ENCODE measurements at regions not wholly inside any gene's neighbourhood (a gene's known extent, or its start where the extent isn't known, plus 50 kb on each side); places are given as distances from the start of the nearest gene placed in this dataset.

DNA sequence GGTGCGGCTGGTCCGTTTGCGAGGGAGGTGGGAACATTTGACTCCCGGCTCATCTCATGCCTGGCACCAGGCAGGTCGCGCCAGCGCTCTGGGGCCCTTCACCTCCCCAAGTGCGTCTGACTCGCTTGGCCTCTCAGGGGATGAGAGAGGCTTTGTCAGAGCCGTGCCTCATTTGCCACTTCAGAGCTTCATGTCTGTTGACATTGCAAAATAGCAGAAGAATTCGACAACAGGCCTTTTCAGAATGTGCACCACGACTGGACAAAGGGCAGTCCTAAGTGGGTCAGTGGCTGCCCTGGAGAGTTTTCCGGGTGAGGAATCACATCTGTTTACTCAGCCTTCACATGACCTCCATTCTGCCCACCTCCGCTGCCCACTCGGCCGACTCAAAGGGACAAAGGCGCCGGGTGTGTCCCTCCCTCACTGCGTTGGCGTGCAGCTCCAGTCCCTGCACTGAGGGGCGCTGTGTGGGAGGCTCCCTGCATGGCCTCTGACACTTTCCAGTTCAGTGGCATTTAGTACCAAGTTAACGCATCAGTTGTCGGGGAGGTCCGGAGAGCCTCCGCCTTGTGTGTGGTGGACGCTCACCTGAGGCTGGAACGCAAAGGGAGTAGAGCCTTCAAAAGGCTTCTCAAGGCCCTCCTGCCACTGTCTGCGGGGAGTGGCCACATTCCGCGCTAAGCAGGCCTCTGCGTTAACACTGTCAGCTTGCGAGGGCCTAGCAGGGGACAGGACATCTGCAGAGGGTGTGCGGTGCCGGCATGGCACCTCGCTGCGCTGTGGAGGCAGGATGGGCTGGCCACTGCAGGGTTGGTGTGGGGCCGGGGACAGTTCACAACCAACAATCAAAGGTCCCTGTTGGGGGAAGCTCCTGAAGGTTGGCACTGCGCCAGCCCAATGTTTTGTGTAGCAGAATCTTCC is 171.5 kb downstream of the NXNL2 start:
- no peak overlapping the region for H2AFZ ChIP-seq (ENCODE audit: low read length)
- no peaks in the 10 kb centered on the region for H3K79me2 ChIP-seq (ENCODE audit: low read length)
- H3K9ac ChIP-seq (ENCODE audit: low read length): no peak overlapping the region
- no peaks in the 10 kb centered on the region for H3K9me2 ChIP-seq (replicated peaks; ENCODE audit: insufficient read depth, low read length)
- no peak overlapping the region for H3K4me2 ChIP-seq (ENCODE audit: low read depth, low read length)
- H3K4me1 ChIP-seq (ENCODE audit: low read length): no peaks in the 10 kb centered on the region
- no peak for TF ChIP-seq EZH2phosphoT487 (IDR thresholded peaks at IDR 0.05; ENCODE audit: low read length)
- TF ChIP-seq, protein P1, sequence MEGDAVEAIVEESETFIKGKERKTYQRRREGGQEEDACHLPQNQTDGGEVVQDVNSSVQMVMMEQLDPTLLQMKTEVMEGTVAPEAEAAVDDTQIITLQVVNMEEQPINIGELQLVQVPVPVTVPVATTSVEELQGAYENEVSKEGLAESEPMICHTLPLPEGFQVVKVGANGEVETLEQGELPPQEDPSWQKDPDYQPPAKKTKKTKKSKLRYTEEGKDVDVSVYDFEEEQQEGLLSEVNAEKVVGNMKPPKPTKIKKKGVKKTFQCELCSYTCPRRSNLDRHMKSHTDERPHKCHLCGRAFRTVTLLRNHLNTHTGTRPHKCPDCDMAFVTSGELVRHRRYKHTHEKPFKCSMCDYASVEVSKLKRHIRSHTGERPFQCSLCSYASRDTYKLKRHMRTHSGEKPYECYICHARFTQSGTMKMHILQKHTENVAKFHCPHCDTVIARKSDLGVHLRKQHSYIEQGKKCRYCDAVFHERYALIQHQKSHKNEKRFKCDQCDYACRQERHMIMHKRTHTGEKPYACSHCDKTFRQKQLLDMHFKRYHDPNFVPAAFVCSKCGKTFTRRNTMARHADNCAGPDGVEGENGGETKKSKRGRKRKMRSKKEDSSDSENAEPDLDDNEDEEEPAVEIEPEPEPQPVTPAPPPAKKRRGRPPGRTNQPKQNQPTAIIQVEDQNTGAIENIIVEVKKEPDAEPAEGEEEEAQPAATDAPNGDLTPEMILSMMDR (IDR thresholded peaks at IDR 0.05; ENCODE audit: low read length): no peak
- TF ChIP-seq EZH2 (optimal IDR thresholded peaks at IDR 0.05; ENCODE audit: low read depth, low read length): no peak
- no peaks in the 10 kb centered on the region for H3K9me3 ChIP-seq (replicated peaks; ENCODE audit: insufficient read depth, low read length)
- H3K27ac ChIP-seq (ENCODE audit: low read length): no peak overlapping the region
- H3K27me3 ChIP-seq (replicated peaks; ENCODE audit: insufficient read depth, low read length): no peaks in the 10 kb centered on the region
- DNase-seq: no peak
- H4K20me1 ChIP-seq (ENCODE audit: insufficient read depth, low read length): no peaks in the 10 kb centered on the region
- H3K36me3 ChIP-seq (replicated peaks; ENCODE audit: insufficient read depth, low read length): no peaks in the 10 kb centered on the region
- H3K4me3 ChIP-seq (ENCODE audit: low read length): no peak overlapping the region
- no peaks in the 10 kb centered on the region for H3F3A ChIP-seq (ENCODE audit: insufficient read depth, low read length)

DNA sequence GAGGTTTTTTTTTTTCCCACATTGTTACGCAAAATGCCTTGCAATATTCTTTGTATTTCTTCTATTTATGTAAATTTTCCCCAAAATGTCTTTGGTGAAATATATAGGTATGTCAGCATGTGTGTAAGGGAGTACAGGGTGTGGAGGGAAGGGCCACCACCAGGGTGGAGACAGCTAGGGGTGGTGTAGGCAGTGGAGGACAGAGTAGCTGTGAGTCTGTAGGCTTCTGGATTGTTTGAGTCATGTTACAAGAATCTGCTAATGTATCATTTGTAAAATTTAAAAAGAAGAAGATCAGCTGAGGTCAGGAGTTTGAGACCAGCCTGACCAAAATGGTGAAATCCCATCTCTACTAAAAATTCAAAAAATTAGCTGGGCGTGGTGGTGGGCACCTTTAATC is 175.5 kb downstream of the NXNL2 start:
- Histone ChIP-seq H2AFZ (ENCODE audit: low read length) (no peak overlapping the region), H3K4me3 (ENCODE audit: low read length) (no peak overlapping the region), H3K27ac (ENCODE audit: low read length) (no peak overlapping the region), H3K4me1 (ENCODE audit: low read length) (no peaks in the 10 kb centered on the region), H3K4me2 (ENCODE audit: low read depth, low read length) (no peak overlapping the region), H4K20me1 (ENCODE audit: insufficient read depth, low read length) (no peaks in the 10 kb centered on the region), H3K79me2 (ENCODE audit: low read length) (no peaks in the 10 kb centered on the region), H3K9me2 (replicated peaks; ENCODE audit: insufficient read depth, low read length) (no peaks in the 10 kb centered on the region), H3K9me3 (replicated peaks; ENCODE audit: insufficient read depth, low read length) (no peaks in the 10 kb centered on the region), H3F3A (ENCODE audit: insufficient read depth, low read length) (no peaks in the 10 kb centered on the region), H3K36me3 (replicated peaks; ENCODE audit: insufficient read depth, low read length) (no peaks in the 10 kb centered on the region), H3K27me3 (replicated peaks; ENCODE audit: insufficient read depth, low read length) (no peaks in the 10 kb centered on the region), H3K9ac (ENCODE audit: low read length) (no peak overlapping the region)
- TF ChIP-seq, protein P1 (IDR thresholded peaks at IDR 0.05; ENCODE audit: low read length): no peak
- TF ChIP-seq EZH2 (optimal IDR thresholded peaks at IDR 0.05; ENCODE audit: low read depth, low read length) (no peak), EZH2phosphoT487 (IDR thresholded peaks at IDR 0.05; ENCODE audit: low read length) (no peak)
- DNase-seq: no peak

DNA sequence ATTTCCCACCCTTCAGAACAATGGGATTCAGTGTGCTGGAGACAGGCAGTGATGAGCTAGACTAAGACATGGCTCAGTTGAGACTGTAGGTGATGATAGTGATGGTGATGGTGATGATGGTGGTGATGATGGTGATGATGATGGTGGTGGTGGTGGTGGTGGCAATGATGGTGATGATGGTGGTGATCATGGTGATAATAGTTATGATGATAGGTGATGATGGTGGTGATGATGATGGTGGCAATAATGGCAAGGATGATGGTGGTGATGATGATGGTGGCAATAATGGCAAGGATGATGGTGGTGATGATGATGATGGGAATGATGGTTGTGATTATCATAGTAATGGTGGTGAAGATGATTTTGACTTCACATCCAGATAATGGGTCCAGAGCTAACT is 176.7 kb downstream of the NXNL2 start:
- no peak overlapping the region for H2AFZ ChIP-seq (ENCODE audit: low read length)

More for the DNA sequence above, 176.7 kb downstream of the NXNL2 start:
- no peaks in the 10 kb centered on the region for H3K79me2 ChIP-seq (ENCODE audit: low read length)
- H3K27me3 ChIP-seq (replicated peaks; ENCODE audit: insufficient read depth, low read length): no peaks in the 10 kb centered on the region
- DNase-seq: no peak
- H3K9me3 ChIP-seq (replicated peaks; ENCODE audit: insufficient read depth, low read length): no peaks in the 10 kb centered on the region
- H3K36me3 ChIP-seq (replicated peaks; ENCODE audit: insufficient read depth, low read length): no peaks in the 10 kb centered on the region
- no peak overlapping the region for H3K4me2 ChIP-seq (ENCODE audit: low read depth, low read length)
- no peaks in the 10 kb centered on the region for H3F3A ChIP-seq (ENCODE audit: insufficient read depth, low read length)
- no peaks in the 10 kb centered on the region for H3K9me2 ChIP-seq (replicated peaks; ENCODE audit: insufficient read depth, low read length)
- H3K4me1 ChIP-seq (ENCODE audit: low read length): no peaks in the 10 kb centered on the region
- TF ChIP-seq, protein P1 (IDR thresholded peaks at IDR 0.05; ENCODE audit: low read length): no peak
- no peak for TF ChIP-seq EZH2phosphoT487 (IDR thresholded peaks at IDR 0.05; ENCODE audit: low read length)
- no peak for TF ChIP-seq EZH2 (optimal IDR thresholded peaks at IDR 0.05; ENCODE audit: low read depth, low read length)
- no peak overlapping the region for H3K9ac ChIP-seq (ENCODE audit: low read length)
- H3K27ac ChIP-seq (ENCODE audit: low read length): no peak overlapping the region
- H3K4me3 ChIP-seq (ENCODE audit: low read length): no peak overlapping the region
- no peaks in the 10 kb centered on the region for H4K20me1 ChIP-seq (ENCODE audit: insufficient read depth, low read length)
